ENCODE measurements at regions not wholly inside any gene's neighbourhood (a gene's known extent, or its start where the extent isn't known, plus 50 kb on each side); places are given as distances from the start of the nearest gene placed in this dataset.

DNA sequence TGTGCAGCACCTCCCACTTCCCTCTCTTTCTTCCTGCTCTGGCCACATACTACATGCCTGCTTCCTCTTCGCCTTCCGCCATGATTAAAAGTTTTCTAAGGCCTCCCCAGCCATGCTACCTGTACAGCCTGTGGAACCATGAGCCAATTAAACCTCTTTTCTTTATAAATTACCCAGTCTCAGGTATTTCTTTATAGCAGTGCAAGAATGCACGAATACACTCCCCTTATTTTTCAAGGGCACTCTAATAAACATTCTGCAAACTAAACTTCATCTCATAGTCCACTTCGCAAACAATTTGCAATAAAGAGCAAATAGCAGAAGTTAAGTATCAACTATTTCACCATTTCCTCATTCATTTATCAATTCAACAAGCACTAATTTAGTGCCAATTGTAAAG is 351.3 kb downstream of the PID1 start:
- CTCF ChIA-PET, result no interaction called here
- no peak overlapping the region for H3K4me3 ChIP-seq (ENCODE audit: low read depth in 2 of 2, low read length in 2 of 2)
- H3K27me3 ChIP-seq (ENCODE audit: control insufficient read depth, insufficient read depth, low read length), result no peaks in the 10 kb centered on the region
- TF ChIP-seq, protein P1, sequence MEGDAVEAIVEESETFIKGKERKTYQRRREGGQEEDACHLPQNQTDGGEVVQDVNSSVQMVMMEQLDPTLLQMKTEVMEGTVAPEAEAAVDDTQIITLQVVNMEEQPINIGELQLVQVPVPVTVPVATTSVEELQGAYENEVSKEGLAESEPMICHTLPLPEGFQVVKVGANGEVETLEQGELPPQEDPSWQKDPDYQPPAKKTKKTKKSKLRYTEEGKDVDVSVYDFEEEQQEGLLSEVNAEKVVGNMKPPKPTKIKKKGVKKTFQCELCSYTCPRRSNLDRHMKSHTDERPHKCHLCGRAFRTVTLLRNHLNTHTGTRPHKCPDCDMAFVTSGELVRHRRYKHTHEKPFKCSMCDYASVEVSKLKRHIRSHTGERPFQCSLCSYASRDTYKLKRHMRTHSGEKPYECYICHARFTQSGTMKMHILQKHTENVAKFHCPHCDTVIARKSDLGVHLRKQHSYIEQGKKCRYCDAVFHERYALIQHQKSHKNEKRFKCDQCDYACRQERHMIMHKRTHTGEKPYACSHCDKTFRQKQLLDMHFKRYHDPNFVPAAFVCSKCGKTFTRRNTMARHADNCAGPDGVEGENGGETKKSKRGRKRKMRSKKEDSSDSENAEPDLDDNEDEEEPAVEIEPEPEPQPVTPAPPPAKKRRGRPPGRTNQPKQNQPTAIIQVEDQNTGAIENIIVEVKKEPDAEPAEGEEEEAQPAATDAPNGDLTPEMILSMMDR (IDR thresholded peaks at IDR 0.05), result no peak
- TF ChIP-seq, protein P2, sequence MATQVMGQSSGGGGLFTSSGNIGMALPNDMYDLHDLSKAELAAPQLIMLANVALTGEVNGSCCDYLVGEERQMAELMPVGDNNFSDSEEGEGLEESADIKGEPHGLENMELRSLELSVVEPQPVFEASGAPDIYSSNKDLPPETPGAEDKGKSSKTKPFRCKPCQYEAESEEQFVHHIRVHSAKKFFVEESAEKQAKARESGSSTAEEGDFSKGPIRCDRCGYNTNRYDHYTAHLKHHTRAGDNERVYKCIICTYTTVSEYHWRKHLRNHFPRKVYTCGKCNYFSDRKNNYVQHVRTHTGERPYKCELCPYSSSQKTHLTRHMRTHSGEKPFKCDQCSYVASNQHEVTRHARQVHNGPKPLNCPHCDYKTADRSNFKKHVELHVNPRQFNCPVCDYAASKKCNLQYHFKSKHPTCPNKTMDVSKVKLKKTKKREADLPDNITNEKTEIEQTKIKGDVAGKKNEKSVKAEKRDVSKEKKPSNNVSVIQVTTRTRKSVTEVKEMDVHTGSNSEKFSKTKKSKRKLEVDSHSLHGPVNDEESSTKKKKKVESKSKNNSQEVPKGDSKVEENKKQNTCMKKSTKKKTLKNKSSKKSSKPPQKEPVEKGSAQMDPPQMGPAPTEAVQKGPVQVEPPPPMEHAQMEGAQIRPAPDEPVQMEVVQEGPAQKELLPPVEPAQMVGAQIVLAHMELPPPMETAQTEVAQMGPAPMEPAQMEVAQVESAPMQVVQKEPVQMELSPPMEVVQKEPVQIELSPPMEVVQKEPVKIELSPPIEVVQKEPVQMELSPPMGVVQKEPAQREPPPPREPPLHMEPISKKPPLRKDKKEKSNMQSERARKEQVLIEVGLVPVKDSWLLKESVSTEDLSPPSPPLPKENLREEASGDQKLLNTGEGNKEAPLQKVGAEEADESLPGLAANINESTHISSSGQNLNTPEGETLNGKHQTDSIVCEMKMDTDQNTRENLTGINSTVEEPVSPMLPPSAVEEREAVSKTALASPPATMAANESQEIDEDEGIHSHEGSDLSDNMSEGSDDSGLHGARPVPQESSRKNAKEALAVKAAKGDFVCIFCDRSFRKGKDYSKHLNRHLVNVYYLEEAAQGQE (IDR thresholded peaks at IDR 0.05; ENCODE audit: insufficient read depth in 1 of 2, low read depth in 2 of 2, low read length in 1 of 2), result no peak
- no peak for TF ChIP-seq POLR2AphosphoS5 (IDR thresholded peaks at IDR 0.05; ENCODE audit: low read depth, low read length)
- TF ChIP-seq SIN3A (IDR thresholded peaks at IDR 0.05; ENCODE audit: borderline replicate concordance, insufficient read depth, low read depth, low read length), result no peak
- no peak for TF ChIP-seq TCF7L2 (IDR thresholded peaks at IDR 0.05; ENCODE audit: low read depth, low read length)
- DNase-seq (ENCODE audit: low read depth, low spot score) (no peak), ATAC-seq (no peak)
- H3K4me1 ChIP-seq (ENCODE audit: control insufficient read depth, insufficient read depth, low read length), result no peaks in the 10 kb centered on the region
- H3K36me3 ChIP-seq (ENCODE audit: control insufficient read depth, insufficient read depth, low read length), result no peaks in the 10 kb centered on the region
- H3K9me3 ChIP-seq (ENCODE audit: control insufficient read depth, insufficient read depth, low read depth, low read length), result no peaks in the 10 kb centered on the region
- POLR2A ChIA-PET, result no interaction called here
- H3K27ac ChIP-seq (ENCODE audit: low read length), result no peak overlapping the region
- BruUV-seq (replicated peaks), result no TSS peak
- in situ Hi-C loops (cut with HindIII; ENCODE audit: low pct_unique_long_range_greater_than_20kb, low sequenced_read_pairs), result no loop called here
- intact Hi-C loops (cut with micrococcal nuclease; ENCODE audit: unreplicated experiment), result no loop called here

DNA sequence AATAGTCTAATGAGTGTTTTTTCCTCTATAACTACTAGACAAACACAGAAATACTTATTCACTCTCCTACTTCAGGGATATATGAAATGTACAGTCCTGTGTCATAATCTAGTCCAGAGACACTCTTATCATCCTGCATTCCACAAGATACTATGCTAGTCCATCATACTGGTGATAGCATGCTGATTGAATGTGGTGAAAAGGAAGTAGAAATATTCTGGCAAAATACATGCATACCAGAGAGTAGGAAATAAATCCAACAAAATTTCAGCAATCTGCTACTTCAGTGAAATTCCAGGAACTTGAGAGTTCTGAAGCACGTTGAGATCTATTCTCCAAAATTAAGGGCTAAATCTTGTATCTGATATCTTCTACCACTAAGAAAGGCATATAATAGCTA is 353.9 kb downstream of the PID1 start:
- CTCF ChIA-PET, result no interaction called here
- BruUV-seq (replicated peaks), result no TSS peak
- intact Hi-C loops (cut with micrococcal nuclease; ENCODE audit: unreplicated experiment) (no loop called here), in situ Hi-C loops (cut with HindIII; ENCODE audit: low pct_unique_long_range_greater_than_20kb, low sequenced_read_pairs) (no loop called here)
- POLR2A ChIA-PET, result no interaction called here
- DNase-seq (ENCODE audit: low read depth, low spot score), result no peak
- Histone ChIP-seq H3K27me3 (ENCODE audit: control insufficient read depth, insufficient read depth, low read length) (no peaks in the 10 kb centered on the region), H3K4me1 (ENCODE audit: control insufficient read depth, insufficient read depth, low read length) (no peaks in the 10 kb centered on the region), H3K4me3 (ENCODE audit: low read depth in 2 of 2, low read length in 2 of 2) (no peak overlapping the region), H3K9me3 (ENCODE audit: control insufficient read depth, insufficient read depth, low read depth, low read length) (no peaks in the 10 kb centered on the region), H3K36me3 (ENCODE audit: control insufficient read depth, insufficient read depth, low read length) (no peaks in the 10 kb centered on the region), H3K27ac (ENCODE audit: low read length) (no peak overlapping the region)
- ATAC-seq, result no peak
- no peak for TF ChIP-seq POLR2AphosphoS5 (IDR thresholded peaks at IDR 0.05; ENCODE audit: low read depth, low read length)
- no peak for TF ChIP-seq SIN3A (IDR thresholded peaks at IDR 0.05; ENCODE audit: borderline replicate concordance, insufficient read depth, low read depth, low read length)
- no peak for TF ChIP-seq TCF7L2 (IDR thresholded peaks at IDR 0.05; ENCODE audit: low read depth, low read length)
- TF ChIP-seq, protein P2 (IDR thresholded peaks at IDR 0.05; ENCODE audit: insufficient read depth in 1 of 2, low read depth in 2 of 2, low read length in 1 of 2), result no peak
- TF ChIP-seq, protein P1 (IDR thresholded peaks at IDR 0.05), result no peak

Measured in Panc1 (cell line).